ENCODE measurements at regions not wholly inside any gene's neighbourhood (a gene's known extent, or its start where the extent isn't known, plus 50 kb on each side); places are given as distances from the start of the nearest gene placed in this dataset.

DNA sequence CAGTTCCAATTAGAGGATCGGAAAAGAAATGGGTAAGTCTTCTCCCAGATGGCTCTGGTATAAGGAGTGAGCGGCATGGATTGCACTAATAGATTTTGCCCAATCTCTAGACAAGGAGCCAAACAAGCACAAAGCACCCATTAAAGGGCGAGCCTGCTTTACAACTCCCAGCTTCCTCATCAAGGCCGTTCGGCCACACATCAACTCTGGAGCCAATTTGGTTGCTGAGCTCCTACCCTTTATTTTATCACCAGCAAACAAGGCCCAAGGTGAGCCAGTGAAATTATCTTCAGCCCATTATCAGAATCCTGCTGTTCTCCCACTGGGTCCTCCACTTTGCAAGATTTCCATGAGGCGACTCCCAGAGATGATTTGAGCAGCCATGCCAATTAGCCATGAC is 292.2 kb upstream of the NPVF start:
- no peak for DNase-seq

DNA sequence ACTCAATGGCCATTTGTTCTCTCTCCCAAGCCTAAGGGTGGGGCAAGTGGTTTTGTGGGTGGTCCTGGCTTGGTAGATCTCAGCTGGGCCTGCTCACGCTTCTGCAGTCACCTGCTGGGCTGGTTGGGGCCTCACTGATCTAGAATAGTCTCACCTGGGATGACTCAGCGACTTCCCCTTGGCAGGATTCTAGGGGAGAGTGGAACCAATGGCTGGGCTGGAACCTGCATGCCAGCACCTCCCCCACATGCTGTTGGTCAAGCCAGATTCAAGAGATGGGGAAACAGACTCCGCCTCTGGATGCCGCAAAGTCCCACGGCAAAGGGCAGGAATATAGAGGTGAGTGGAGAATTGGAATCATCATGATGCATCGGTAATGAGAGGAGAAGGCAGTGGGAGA is 292.9 kb upstream of the NPVF start:
- no peak for DNase-seq

DNA sequence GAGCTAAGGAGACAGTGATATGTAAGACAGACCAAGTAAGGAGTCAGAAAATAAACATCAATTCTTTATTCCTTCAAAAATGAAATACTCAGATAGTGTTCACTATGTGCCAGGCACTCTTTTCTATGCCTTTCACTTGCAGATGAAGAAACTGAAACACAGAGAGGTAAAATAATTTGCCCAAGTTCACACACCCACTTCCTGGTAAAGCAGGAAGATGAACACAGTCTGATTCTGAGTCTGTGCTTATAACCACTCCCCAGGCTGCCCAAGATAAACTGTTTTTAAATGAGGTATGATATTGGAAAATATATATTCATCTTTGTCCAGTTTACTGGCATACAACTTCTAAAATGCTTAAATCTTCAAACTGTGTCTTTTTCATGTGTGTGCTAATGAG is 294.4 kb upstream of the NPVF start:
- DNase-seq = no peak

DNA sequence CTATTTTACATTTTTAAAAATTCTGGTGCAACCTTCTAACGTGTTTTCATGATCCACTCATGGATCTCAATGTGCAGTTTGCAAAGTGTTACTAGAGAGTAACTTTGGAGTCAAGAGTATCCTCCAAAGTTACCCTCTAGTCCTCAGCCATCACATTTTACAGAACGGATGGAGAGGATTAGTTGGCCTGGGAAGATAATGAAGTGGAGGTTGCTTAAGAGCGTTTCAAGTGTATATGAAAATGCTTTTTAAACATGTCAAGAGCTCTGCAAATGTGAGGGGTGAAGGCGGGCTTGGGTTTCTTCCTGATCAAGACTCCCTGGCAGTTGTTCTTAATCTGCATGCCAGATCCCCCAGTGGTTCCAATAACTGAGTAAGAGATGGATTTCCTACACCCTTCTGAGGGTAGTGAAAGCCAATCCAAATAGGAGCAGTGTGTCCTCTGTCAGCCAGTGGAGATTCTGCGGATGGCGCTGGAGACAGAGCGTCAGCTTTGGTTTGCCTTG is 299.4 kb upstream of the NPVF start:
- no peak for DNase-seq

DNA sequence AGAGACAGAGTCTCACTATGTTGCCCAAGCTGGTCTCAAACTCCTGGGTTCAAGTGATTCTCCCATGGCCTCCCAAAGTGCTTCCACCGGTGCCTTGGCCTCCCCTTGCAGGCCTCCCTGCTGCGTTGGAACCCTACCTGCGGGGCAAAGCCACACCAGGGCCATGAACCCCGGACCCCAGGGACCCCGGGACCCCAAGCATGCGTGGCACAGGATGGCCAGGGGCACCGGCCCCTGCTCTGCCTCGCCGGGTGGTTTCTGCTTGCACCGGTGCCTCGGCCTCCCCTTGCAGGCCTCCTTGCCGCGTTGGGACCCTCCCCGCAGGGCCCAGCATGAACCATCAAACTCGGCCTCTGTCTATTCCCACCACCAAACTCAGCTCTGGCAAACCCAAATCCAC is 301.0 kb upstream of the NPVF start:
- DNase-seq = no peak

DNA sequence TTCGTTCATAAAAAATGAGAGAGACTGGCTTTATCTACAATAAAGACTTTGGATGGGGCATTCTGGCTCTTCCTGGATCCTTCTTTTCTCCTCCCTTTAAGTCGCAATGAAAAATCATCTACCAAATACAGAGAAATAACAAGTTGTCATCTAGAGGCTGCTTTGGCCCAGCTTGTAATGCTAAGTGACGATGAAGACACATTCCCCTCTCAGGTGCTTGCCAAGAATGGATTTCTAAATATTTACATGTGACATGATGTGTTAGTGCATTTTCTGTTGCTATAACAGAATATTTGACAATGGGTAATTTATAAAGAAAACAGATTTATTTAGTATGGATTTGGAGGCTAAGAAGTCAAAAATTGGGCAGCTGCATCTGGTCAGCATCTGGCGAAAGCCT is 308.6 kb upstream of the NPVF start:
- no peak for DNase-seq

DNA sequence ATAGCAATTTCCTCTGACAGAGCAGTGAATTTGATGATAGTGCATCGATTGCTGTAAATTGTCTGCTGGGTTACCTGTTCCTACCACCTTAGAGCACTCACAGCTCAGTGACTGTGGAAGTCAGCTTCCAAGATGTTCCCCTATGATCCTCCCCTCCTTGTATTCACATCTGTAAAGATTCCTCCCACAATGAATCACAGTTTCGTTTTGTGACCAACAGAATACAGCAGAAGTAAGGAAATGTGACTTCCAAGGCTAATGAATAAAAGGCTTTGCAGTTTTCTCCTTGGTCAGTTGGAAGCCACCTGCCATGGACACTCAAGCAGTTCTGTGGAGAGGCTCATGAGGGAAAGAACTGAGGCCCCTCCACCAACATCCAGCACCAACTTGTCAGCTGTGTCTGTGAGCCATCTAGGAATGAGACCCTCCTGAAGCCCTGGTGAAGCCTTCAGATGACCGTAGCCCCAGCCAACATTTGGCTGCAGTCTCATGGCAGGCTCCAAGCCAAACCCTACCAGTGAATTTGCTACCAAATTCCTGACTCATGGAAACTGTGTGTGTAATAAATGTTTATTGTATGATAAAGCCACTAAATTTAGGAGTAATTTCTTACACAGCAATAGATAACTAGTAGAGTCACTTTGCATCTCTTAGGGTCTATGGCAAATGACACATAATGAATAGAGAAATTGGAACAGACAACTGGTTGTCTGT is 309.5 kb upstream of the NPVF start:
- DNase-seq = no peak

DNA sequence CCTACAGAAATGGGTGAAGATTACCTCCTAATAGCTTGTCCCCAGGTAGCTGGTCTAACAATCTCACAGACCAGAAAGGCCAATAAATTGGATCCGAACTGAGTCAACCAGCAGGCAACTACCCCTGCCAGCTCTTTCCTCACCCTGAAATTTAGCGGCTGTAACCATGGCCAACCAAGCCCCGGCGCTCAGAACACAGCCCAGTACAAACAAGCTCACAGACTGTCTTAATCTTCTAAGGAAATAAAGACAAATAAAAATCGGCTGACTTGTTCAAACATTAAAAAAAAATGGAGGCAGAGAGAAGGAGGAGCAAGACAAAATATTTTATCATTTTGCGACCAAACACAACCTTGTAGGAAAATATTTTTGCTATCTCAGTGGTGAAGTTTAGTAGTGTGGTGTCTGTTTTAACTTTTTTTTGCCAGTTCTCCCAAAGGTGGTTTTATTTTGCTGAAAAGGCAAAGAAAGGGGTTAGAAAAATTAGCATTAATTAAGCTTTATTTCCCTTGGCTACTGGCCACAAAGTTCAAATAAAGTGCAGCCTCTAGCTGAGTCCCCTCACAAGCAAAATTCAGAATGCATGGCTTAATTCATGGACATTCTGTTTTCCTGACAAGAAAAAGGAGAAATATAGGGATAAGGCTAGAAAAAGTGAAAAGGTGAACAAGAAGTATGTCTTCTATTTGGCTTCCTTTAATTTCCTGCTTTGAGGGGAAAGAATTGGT is 313.0 kb upstream of the NPVF start:
- no peak for DNase-seq

DNA sequence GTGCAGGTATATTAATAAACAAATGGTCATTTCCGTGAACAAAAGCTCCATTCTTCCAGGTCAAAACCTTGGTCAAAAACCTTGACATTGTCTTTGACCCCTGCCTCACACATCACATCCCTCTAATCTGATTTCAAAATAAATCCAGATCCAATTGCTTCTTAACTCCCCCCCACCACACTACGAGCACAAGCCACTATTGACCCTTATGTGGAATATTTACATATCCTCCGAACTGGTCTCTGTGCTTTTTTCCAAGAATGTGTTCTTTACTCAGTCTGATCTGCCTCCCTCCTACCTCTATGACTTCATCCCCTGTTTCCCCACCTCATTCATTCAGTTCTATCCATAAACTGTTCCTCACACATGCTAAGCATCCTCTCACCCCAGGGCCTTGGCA is 313.6 kb upstream of the NPVF start:
- DNase-seq = no peak

DNA sequence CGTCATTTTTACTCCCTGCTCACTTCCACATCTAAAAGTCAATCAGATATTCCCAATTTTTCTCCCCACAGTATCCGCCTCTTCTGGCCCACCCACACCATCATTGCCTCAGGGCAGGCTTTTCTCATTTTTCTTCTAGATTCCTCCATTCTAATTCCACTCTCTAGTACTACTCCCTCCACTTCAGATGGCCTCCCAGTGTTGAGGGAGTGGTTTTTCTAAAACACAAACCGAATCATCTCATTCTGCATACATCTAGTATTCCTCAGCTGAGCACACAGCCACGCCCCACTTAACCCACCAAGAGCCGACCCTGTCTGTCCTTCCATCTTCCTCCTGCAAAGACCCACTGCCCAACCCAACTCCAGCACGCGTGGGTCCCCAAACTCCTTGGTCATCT is 314.9 kb upstream of the NPVF start:
- no peak for DNase-seq

DNA sequence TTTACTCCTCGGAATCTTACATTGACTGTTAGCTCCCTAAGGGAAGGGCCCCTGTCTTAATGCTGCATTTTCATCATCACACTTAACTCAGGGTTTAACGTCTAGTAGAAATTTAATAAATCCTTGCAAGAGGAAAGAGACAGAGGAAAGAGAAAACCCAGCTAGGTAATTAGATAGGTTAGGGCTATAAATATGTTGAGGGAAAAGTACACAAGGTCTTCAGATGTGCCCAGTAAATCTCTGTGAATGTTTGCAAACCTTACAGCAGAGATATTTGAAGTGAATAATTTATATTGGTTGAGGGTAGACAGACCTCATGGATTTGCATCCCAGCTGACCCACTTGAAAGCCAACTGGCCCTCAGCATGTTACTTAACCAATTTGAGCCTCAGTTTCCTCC is 315.5 kb upstream of the NPVF start:
- DNase-seq = no peak

DNA sequence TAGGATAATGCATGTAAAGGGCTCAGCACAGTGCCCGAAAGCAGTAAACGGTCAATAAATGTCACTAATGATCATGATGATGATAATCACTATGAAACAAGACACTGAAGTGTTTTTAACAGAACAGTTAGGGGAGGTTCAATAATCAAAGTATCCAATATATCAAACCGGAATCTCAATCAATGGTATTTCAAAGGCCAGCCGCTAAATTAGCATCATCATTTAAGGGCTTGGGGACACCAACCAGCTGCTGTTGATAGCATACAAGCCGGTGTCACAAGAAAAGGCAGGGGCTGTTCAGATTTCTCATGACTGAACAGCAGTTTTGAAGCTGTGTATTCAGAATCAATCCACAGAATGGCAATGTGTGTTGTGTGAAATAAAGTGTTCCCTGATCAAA is 316.0 kb upstream of the NPVF start:
- DNase-seq = no peak

DNA sequence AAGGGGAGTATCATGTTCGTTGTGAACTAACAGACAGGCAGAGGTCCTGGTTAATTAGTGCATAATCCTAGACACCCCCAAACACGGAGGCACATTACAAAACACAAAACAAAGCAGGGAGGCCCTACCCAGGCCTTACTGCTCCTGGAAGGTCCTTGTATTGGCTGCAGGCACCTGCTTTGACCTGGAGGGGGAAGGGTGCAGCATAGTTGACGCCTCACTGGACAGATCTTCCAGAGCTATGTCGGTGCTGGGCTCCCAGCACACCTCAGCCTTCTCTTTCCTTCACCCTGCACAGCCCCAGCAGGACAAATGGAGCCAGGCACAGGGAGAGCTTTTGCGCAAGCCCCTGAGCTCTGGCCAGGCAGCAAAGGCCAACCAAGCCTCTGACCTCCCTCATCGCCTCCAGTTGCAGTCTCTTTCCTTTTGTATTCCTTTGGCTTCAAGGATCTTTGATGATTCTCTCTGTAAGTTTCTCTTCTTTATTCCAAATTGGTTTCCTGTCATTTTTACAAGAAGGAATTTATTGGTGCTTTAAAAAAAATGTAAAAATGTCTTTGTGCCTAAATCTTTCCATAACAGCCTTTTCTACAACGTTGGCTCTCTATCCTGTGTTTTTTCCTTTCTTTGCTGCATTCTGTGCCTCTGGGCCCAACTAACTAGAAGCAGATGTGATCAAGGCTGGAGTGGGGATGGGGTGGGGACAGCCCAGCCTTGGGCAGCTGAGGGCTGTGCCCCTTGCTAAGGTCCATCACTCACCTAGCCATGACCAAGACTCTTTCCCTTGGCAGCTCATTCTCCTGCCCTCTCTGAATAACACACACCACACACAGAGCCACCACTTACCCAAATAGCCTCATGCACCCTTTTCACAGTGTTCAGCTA is 317.1 kb upstream of the NPVF start:
- DNase-seq = no peak

DNA sequence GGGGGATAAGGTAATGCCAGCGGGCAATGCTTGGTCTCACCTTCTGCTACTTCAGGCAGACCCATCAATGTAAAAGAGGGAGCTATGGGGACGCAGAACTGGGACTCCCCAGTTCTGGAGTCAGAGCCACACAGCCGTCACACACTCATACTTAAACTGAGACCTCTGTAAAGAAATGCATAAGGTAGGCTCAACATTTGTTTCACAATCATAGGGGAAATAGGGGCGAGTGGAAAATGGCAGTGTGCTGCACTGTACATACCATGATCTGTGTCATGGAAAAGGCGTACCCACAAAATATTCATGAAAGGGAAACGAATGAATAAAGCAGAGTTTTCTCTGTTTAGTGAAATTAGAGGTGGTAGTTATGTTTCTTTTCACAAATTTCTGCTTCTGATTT is 318.0 kb upstream of the NPVF start:
- DNase-seq = no peak

DNA sequence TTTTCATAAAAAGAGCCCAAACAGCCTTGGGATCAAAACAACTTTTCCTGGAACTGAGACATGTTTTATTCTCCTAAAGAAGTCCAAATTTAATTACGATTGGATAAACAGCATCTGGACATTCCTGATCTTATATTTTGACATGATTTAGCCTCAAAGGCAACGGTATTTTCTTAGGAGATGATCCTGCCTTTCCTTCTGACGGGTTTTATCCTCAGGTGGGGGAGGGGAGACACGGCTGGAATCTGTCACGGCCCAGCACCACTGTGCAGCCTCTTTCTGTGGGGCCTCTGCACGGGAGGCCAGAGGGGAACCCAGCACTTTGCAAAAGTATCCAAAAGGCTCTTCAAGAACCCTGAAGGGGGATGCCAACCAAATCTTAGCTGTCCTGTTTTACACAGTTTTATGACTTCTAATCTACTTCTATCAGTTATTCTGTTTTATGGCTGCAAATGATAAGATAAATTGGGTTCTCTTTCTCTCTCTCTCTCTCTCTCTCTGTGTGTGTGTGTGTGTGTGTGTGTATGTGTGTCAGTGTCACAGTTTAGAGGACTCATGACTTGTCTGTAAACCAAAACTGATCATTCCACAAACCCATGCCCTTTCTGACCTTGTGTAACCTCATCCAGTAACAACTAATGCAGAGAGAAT is 321.1 kb upstream of the NPVF start:
- DNase-seq = no peak

DNA sequence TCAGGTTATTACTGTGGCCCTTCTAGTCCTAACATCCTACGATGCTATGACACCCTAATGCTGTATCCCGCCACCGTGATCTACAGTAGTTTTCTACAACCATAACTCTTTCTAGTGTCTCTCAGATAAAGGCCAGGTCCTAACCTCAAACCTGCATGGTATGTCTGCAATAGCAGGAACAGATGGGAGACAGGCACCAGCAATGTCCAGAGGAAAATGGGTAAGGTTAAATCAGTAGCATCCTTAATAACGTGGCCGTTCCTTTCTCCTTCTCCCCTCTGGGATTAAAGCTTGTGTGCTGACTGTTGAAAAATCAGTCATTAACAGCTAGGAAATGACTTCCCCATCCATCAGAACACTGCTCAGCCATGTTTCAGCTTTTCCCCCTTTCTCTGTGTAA is 321.9 kb upstream of the NPVF start:
- no peak for DNase-seq

DNA sequence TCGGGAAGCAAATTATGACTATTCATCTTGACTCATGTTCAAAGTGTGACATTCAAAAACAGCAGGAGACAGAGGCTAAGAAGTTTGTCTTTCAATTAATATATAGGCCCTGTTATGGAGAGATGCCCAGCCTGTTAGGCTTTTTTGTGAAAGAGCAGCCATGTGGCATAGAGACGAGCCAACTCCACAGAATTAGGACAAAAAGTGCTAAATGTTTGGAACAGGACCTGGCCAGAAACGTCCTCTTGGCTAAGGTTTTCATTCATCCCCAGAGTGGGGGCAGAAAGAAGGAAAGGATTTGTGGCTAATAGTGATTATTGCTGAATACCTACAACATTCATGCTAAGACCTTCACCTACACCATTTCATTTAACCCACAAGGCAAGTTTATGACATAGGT is 324.7 kb upstream of the NPVF start:
- DNase-seq = no peak

DNA sequence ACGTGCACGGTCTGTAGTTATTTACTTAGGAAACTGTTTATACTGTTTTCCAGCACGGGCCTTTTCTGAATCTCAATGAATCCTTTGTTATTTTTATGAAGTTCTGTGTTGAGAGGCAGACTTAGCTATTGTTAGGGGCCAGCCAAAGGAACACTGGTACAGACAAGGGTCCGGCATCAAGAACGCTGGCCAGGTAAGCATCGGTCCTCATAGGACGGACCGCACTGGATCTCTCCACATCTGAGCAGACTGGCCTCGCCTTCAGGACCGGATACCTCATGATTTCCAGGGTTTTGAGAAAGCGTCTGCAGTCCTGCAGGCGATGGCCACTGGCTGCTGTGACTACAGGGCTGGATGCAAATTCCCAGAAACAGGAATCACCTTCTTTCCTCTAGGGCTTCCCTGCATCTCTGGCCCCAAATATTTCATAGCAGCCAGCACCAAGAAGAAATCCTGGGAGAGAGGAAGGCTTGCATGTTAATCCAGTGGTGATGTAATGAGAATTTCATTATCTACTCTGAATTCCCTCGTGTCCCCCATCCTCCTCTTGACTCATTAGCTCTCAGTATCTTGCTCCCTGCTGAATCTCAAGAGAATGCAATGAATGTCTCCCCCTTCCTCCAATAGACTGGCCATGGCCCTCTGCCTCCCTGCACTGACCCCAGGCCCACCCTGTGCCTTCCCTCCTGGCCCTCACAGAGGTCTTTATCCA is 325.4 kb upstream of the NPVF start:
- DNase-seq = no peak

DNA sequence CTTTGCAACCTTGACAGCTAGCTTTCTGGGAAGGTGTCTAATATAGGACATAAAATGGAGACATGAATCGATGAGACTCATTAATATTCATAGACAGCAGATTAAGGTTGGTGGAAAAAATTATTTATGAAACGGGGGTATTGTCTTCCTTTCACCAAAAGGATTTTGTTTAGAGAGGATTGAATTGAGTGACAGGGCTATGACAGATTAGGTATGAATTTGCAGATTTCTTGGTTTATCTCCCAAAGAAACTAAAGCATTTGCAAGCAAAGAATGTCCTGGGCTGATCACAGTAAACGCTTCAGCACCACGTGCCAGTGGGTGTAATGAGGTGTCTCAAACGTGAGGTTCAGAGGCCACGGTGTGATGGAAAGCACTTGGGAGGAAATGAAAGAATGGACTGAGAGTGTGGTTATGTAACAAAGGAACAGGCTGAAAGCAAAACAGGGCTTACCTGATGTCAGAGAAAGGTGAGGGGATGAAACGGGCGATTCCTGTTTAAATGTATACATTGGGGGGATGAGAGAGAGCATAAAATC is 329.2 kb upstream of the NPVF start:
- DNase-seq = no peak

DNA sequence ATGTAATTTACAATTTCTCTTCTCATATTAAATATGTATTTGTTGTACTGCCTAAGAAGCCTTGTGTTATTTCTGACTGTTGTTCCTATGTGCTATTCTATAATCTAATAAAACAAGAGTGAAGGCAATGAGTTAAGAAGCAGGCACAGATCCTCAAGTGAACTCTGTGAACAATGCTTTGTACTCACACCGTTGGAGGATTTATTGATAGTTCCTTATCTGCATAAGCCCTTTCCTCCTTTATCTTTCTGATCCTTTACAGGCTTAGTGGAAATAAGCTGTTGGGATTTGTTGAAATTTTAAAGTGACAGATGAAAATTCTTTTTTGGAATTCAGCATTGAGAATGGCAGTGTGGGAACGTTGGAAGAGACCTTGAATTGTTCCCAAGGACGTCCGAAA is 329.6 kb upstream of the NPVF start:
- no peak for DNase-seq

DNA sequence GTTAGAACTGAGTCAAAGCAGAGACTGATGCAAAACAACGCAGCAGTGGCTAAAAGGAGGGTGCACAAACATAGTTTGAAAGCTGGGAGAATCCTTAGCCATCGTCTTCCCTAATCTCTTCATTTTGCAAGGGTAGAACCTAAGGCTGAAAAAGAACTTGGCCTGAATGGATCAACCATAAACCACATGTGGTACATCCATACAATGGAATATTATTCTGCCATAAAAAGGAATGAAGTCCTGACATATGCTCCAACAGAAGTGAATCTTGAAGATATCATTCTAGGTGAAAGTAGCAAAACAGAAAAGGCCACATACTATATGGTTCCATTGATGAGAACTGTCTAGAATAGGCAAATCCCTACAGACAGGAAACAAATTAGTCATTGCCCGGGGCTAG is 330.3 kb upstream of the NPVF start:
- no peak for DNase-seq

Measured in CD4-positive, alpha-beta T cell treated with Interleukin-10 for 1 hour (primary cell).